Kidney (tissue), 13 donors: ENCODE measurements at regions not wholly inside any gene's neighbourhood (a gene's known extent, or its start where the extent isn't known, plus 50 kb on each side); places are given as distances from the start of the nearest gene placed in this dataset.
A peak's percentile ranks its signal among the peaks of the same experiment; 100 is the strongest.

ENCODE experiments used
- DNase-seq, 5 donors: peaks; one replicate each; pipeline ENCODE4 v3.0.0-alpha.2; 2013 to 2020
- FAIRE-seq: peaks from 2 replicates; lab custom pipeline; 2012; peaks lifted over from hg19 to GRCh38; lab: Jason Lieb, UNC
- H3K27ac ChIP-seq, 2 donors: one replicate each; pipeline ENCODE4 v1.7.0; 2013; ENCODE audit warnings: low read depth in 2 of 2, low read length in 2 of 2, inconsistent platforms in 1 of 2
- H3K27me3 ChIP-seq: one replicate; pipeline ENCODE4 v1.7.1; 2013; ENCODE audit warnings: low read length, inconsistent platforms; ENCODE audit not compliant: control insufficient read depth, insufficient read depth
- H3K36me3 ChIP-seq, 3 donors: one replicate each; pipeline versions ENCODE4 v1.7.0 to v1.7.1; 2013; ENCODE audit warnings: low read length in 3 of 3, control low read depth in 1 of 3, inconsistent platforms in 1 of 3; ENCODE audit not compliant: insufficient read depth in 3 of 3, control insufficient read depth in 2 of 3
- H3K4me1 ChIP-seq, 3 donors: one replicate each; pipeline versions ENCODE4 v1.7.0 to v1.7.1; 2013; ENCODE audit warnings: low read length in 3 of 3, inconsistent platforms in 1 of 3, low read depth in 1 of 3; ENCODE audit not compliant: control insufficient read depth in 2 of 3, insufficient read depth in 2 of 3
- H3K4me3 ChIP-seq, 3 donors: one replicate each; pipeline versions ENCODE4 v1.7.0 to v1.8.1; 2013; ENCODE audit warnings: low read length in 3 of 3, control low read depth in 1 of 3, inconsistent platforms in 1 of 3
- H3K9ac ChIP-seq, 3 donors: one replicate each; pipeline versions ENCODE4 v1.7.0 to v1.7.1; 2013; ENCODE audit warnings: low read length in 3 of 3, control low read depth in 1 of 3, inconsistent platforms in 1 of 3
- H3K9me3 ChIP-seq, 3 donors: one replicate each; pipeline versions ENCODE4 v1.7.0 to v1.7.1; 2013; ENCODE audit warnings: low read length in 3 of 3, control low read depth in 1 of 3, inconsistent platforms in 1 of 3; ENCODE audit not compliant: control insufficient read depth in 2 of 3, insufficient read depth in 1 of 3
- intact Hi-C: fragments of 100-400 bp; cut with DNase I; formaldehyde crosslinking; loops from one replicate; pipeline ENCODE4 v1.11.1; 2022
- TF ChIP-seq, protein P1 (sequence below): IDR thresholded peaks from 3 replicates; pipeline ENCODE4 v1.5.1; 2012; ENCODE audit warnings: mild to moderate bottlenecking, moderate library complexity, borderline replicate concordance; ENCODE audit not compliant: insufficient read depth; ENCODE audit errors: extremely low read depth
- donor health status: control.
- donor health status: control.
- donor health status: control.
- donor health status: control.
- donor health status: control.
- donor health status: DM: yes; HTN: yes; CAD: no.
- donor health status: Normal renal cell carcinoma (clear cell type).

DNA sequence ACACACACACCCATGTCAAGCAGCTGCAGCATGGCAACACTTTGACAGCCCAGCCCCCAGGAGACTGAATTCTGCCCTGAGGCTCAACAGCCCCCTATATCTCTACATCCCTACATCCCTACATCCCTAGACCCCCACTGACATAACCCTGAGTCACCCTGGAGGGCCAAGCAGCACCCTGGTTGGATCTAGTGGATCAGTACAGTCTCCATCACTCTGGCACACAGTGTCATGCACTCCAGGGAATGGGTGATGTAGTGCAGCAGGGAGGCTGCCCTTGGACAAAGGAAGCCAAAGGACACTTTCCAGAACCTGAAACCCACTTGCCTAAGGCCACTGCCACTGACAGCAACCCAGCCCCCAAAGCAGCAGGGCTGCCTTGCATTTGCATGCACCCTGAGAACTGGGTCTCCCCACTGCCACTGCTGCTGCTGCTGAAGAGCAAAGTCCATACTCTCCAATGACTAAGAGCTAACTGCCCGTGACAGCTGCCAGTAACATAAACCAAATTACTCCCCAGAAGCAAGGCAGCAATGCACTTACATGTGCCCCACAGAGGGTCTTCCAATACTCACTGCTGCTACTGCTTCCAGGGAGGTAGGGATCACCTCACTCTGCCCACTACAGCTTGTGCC is 681.6 kb upstream of the KLHL29 start:
- Histone ChIP-seq H3K4me3 (no peak overlapping the region), H3K36me3 (no peaks in the 10 kb centered on the region), H3K9me3 (no peaks in the 10 kb centered on the region), H3K27me3 (no peaks in the 10 kb centered on the region), H3K4me1 (peaks cover 0 to 10% (median 0%) of the 10 kb centered on the region in 3 donors), H3K9ac (no peak overlapping the region), H3K27ac (no peak overlapping the region)
- peak; percentile 31 to 55 (median 43) for DNase-seq
- intact Hi-C loops: no loop called here
- FAIRE-seq: no peak
- TF ChIP-seq, protein P1, sequence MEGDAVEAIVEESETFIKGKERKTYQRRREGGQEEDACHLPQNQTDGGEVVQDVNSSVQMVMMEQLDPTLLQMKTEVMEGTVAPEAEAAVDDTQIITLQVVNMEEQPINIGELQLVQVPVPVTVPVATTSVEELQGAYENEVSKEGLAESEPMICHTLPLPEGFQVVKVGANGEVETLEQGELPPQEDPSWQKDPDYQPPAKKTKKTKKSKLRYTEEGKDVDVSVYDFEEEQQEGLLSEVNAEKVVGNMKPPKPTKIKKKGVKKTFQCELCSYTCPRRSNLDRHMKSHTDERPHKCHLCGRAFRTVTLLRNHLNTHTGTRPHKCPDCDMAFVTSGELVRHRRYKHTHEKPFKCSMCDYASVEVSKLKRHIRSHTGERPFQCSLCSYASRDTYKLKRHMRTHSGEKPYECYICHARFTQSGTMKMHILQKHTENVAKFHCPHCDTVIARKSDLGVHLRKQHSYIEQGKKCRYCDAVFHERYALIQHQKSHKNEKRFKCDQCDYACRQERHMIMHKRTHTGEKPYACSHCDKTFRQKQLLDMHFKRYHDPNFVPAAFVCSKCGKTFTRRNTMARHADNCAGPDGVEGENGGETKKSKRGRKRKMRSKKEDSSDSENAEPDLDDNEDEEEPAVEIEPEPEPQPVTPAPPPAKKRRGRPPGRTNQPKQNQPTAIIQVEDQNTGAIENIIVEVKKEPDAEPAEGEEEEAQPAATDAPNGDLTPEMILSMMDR: no peak

DNA sequence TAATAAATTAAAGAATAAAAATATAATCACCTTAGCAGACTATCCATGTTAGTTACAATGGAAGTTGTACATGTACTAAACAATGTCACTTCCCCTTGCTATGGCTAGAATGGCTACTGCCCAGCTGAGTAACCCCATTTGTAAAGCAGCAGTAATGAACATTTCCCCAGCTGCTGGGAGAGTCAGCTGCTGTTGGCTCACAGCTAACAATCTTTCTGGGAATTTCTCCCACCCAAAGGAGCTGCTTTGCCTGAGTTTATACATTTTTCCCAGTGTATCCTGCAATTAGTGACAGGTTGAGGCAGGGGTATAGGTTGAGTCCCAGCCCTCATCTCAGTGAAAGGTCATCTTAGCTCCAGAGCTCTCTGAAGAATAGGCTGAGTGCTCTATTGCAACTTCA is 665.6 kb upstream of the KLHL29 start:
- intact Hi-C loops: no loop called here
- no peaks in the 10 kb centered on the region for H3K4me1 ChIP-seq
- no peak overlapping the region for H3K4me3 ChIP-seq
- peaks cover 0 to 2% (median 0%) of the 10 kb centered on the region in 3 donors for H3K9me3 ChIP-seq
- FAIRE-seq: no peak
- no peak overlapping the region for H3K27ac ChIP-seq
- TF ChIP-seq, protein P1: no peak
- no peaks in the 10 kb centered on the region for H3K36me3 ChIP-seq
- no peaks in the 10 kb centered on the region for H3K27me3 ChIP-seq
- H3K9ac ChIP-seq: no peak overlapping the region
- no peak for DNase-seq

DNA sequence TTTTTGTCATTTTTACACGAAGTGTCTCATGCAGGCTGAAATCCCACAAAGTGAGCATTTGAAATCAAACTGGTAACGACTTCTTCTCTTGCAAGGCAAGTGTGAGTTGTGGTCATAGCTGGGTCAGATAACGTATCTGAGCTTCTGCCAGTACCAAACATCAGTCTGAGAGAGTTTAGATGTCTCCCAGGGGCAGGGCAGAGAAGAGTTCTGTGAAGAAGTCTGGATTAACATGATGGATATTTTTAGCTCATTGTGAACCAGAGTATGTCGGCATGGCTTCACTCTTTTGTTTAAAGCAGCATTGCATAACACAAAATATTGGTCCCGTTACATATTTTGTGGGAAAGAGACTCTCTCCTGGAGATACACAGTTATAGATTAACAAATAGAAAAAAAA is 655.5 kb upstream of the KLHL29 start:
- H3K4me1 ChIP-seq: no peaks in the 10 kb centered on the region
- no peak for FAIRE-seq
- H3K36me3 ChIP-seq: no peaks in the 10 kb centered on the region
- H3K27ac ChIP-seq: no peak overlapping the region
- no peak overlapping the region for H3K4me3 ChIP-seq
- no peaks in the 10 kb centered on the region for H3K27me3 ChIP-seq
- intact Hi-C loops: no loop called here
- peaks cover 0 to 12% (median 0%) of the 10 kb centered on the region in 3 donors for H3K9me3 ChIP-seq
- no peak overlapping the region for H3K9ac ChIP-seq
- no peak for DNase-seq
- TF ChIP-seq, protein P1: no peak
